ENCODE measurements at regions not wholly inside any gene's neighbourhood (a gene's known extent, or its start where the extent isn't known, plus 50 kb on each side); places are given as distances from the start of the nearest gene placed in this dataset.

DNA sequence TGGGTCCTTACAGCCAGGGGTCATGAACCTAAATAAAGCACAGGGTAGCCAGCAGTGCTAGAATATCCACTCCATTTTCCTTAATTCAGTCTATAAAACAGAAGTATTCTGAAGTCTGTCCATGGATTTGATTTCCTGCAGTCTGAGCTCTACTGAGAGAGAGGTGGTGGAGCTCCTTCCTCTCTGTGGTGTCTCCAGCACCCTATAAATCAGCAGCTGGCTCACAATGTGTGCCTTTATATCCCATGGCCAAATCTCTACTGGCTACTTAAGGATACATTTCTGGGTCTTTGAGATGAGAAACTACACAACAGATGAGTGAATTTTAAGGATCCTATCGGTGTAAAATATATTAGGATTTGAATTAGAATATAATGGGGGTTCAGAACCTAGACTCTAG lies 339.9 kb upstream of the RBMS3 start:
- TF ChIP-seq, protein P1, sequence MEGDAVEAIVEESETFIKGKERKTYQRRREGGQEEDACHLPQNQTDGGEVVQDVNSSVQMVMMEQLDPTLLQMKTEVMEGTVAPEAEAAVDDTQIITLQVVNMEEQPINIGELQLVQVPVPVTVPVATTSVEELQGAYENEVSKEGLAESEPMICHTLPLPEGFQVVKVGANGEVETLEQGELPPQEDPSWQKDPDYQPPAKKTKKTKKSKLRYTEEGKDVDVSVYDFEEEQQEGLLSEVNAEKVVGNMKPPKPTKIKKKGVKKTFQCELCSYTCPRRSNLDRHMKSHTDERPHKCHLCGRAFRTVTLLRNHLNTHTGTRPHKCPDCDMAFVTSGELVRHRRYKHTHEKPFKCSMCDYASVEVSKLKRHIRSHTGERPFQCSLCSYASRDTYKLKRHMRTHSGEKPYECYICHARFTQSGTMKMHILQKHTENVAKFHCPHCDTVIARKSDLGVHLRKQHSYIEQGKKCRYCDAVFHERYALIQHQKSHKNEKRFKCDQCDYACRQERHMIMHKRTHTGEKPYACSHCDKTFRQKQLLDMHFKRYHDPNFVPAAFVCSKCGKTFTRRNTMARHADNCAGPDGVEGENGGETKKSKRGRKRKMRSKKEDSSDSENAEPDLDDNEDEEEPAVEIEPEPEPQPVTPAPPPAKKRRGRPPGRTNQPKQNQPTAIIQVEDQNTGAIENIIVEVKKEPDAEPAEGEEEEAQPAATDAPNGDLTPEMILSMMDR (IDR thresholded peaks at IDR 0.05; ENCODE audit: low read depth, low read length): no peak
- TF ChIP-seq POLR2A (IDR thresholded peaks at IDR 0.05; ENCODE audit: extremely low read depth, insufficient read length) (no peak), MYC (IDR thresholded peaks at IDR 0.05; ENCODE audit: low read depth, low read length) (no peak), MAX (IDR thresholded peaks at IDR 0.05; ENCODE audit: low read depth, low read length) (no peak)
